ENCODE measurements at regions not wholly inside any gene's neighbourhood (a gene's known extent, or its start where the extent isn't known, plus 50 kb on each side); places are given as distances from the start of the nearest gene placed in this dataset.

GRCh38 chr4:23728971-23729370, 160.9 kb downstream of the PPARGC1A start:
- Histone ChIP-seq H3K9me3 (ENCODE audit: low read length) (no peaks in the 10 kb centered on the region), H3F3A (ENCODE audit: insufficient read depth, low read length, poor library complexity, severe bottlenecking) (no peaks in the 10 kb centered on the region), H3K4me3 (ENCODE audit: low read length) (no peak overlapping the region), H3K79me2 (replicated peaks; ENCODE audit: insufficient read depth, low read length) (no peaks in the 10 kb centered on the region), H2AFZ (ENCODE audit: low read depth, low read length) (no peak overlapping the region), H3K27ac (ENCODE audit: low read length) (no peak overlapping the region), H3K9ac (ENCODE audit: low read length) (no peak overlapping the region), H3K4me2 (ENCODE audit: low read length) (no peak overlapping the region), H3K36me3 (ENCODE audit: insufficient read depth, low read length) (no peaks in the 10 kb centered on the region), H3K27me3 (ENCODE audit: insufficient read depth, low read depth, low read length) (no peaks in the 10 kb centered on the region), H4K20me1 (ENCODE audit: insufficient read depth) (no peaks in the 10 kb centered on the region), H3K9me2 (ENCODE audit: insufficient read depth, low read length) (no peaks in the 10 kb centered on the region)
- TF ChIP-seq RAD21 (conservative IDR thresholded peaks at IDR 0.05) (no peak), EZH2 (IDR thresholded peaks at IDR 0.05; ENCODE audit: borderline replicate concordance, insufficient read depth, low read length, poor library complexity, severe bottlenecking) (no peak), TAF1 (IDR thresholded peaks at IDR 0.05; ENCODE audit: low read depth) (no peak), POLR2AphosphoS5 (IDR thresholded peaks at IDR 0.05) (no peak), SMC3 (conservative IDR thresholded peaks at IDR 0.05; ENCODE audit: poor library complexity) (no peak), MXI1 (conservative IDR thresholded peaks at IDR 0.05; ENCODE audit: poor library complexity, severe bottlenecking) (no peak), CTCF (IDR thresholded peaks at IDR 0.05; ENCODE audit: poor library complexity, severe bottlenecking) (no peak), REST (IDR thresholded peaks at IDR 0.05; ENCODE audit: borderline replicate concordance) (no peak), EP300 (conservative IDR thresholded peaks at IDR 0.05; ENCODE audit: poor library complexity, severe bottlenecking) (no peak)

GRCh38 chr4:23728393-23728792, 161.5 kb downstream of the PPARGC1A start:
- no peak overlapping the region for H3K9ac ChIP-seq (ENCODE audit: low read length)
- TF ChIP-seq REST (IDR thresholded peaks at IDR 0.05; ENCODE audit: borderline replicate concordance), result no peak
- TF ChIP-seq TAF1 (IDR thresholded peaks at IDR 0.05; ENCODE audit: low read depth), result no peak
- TF ChIP-seq EP300 (conservative IDR thresholded peaks at IDR 0.05; ENCODE audit: poor library complexity, severe bottlenecking), result no peak
- no peak for TF ChIP-seq MXI1 (conservative IDR thresholded peaks at IDR 0.05; ENCODE audit: poor library complexity, severe bottlenecking)
- TF ChIP-seq RAD21 (conservative IDR thresholded peaks at IDR 0.05), result no peak
- no peak for TF ChIP-seq EZH2 (IDR thresholded peaks at IDR 0.05; ENCODE audit: borderline replicate concordance, insufficient read depth, low read length, poor library complexity, severe bottlenecking)
- no peak for TF ChIP-seq SMC3 (conservative IDR thresholded peaks at IDR 0.05; ENCODE audit: poor library complexity)
- TF ChIP-seq CTCF (IDR thresholded peaks at IDR 0.05; ENCODE audit: poor library complexity, severe bottlenecking), result no peak
- TF ChIP-seq POLR2AphosphoS5 (IDR thresholded peaks at IDR 0.05), result no peak
- no peaks in the 10 kb centered on the region for H3K36me3 ChIP-seq (ENCODE audit: insufficient read depth, low read length)
- no peaks in the 10 kb centered on the region for H3K9me2 ChIP-seq (ENCODE audit: insufficient read depth, low read length)
- no peak overlapping the region for H3K4me3 ChIP-seq (ENCODE audit: low read length)
- H3K27me3 ChIP-seq (ENCODE audit: insufficient read depth, low read depth, low read length), result no peaks in the 10 kb centered on the region
- H3K79me2 ChIP-seq (replicated peaks; ENCODE audit: insufficient read depth, low read length), result no peaks in the 10 kb centered on the region
- no peak overlapping the region for H3K4me2 ChIP-seq (ENCODE audit: low read length)
- no peaks in the 10 kb centered on the region for H4K20me1 ChIP-seq (ENCODE audit: insufficient read depth)
- no peaks in the 10 kb centered on the region for H3K9me3 ChIP-seq (ENCODE audit: low read length)
- H3K27ac ChIP-seq (ENCODE audit: low read length), result no peak overlapping the region
- H3F3A ChIP-seq (ENCODE audit: insufficient read depth, low read length, poor library complexity, severe bottlenecking), result no peaks in the 10 kb centered on the region
- no peak overlapping the region for H2AFZ ChIP-seq (ENCODE audit: low read depth, low read length)

All from neural cell (in vitro differentiated cells).